Keratinocyte (primary cell): ENCODE measurements at regions not wholly inside any gene's neighbourhood (a gene's known extent, or its start where the extent isn't known, plus 50 kb on each side); places are given as distances from the start of the nearest gene placed in this dataset.

Experiments
- DNase-seq: peaks from one replicate; pipeline ENCODE4 v3.0.0-alpha.2; 2011; ENCODE audit warnings: low read depth, missing footprints, low spot score
- FAIRE-seq: peaks from 2 replicates; lab custom pipeline; 2011; peaks lifted over from hg19 to GRCh38; lab: Jason Lieb, UNC
- H2AFZ ChIP-seq: 2 replicates; pipeline ENCODE4 v1.6.0; 2012; ENCODE audit warnings: low read length, control low read depth, inconsistent platforms; ENCODE audit not compliant: control insufficient read depth
- H3K27ac ChIP-seq: 2 replicates; pipeline ENCODE4 v1.5.1; 2011; ENCODE audit warnings: low read length; ENCODE audit not compliant: control insufficient read depth, insufficient read depth
- H3K27me3 ChIP-seq: 3 replicates; pipeline ENCODE4 v1.6.0; 2011; ENCODE audit warnings: low read length; ENCODE audit not compliant: control insufficient read depth, insufficient read depth; ENCODE audit errors: extremely low read depth
- H3K36me3 ChIP-seq, 2 experiments: 2 replicates in 1 of 2; 3 replicates in 1 of 2; pipeline ENCODE4 v1.5.1; 2011; ENCODE audit warnings: low read length in 2 of 2, mild to moderate bottlenecking in 1 of 2; ENCODE audit not compliant: control insufficient read depth in 2 of 2, insufficient read depth in 2 of 2; ENCODE audit errors: extremely low read depth in 1 of 2
- H3K4me1 ChIP-seq: 3 replicates; pipeline ENCODE4 v1.5.1; 2011; ENCODE audit warnings: low read length; ENCODE audit not compliant: control insufficient read depth, insufficient read depth; ENCODE audit errors: extremely low read depth
- H3K4me2 ChIP-seq: 3 replicates; pipeline ENCODE4 v1.6.0; 2011; ENCODE audit warnings: low read depth, low read length; ENCODE audit not compliant: control insufficient read depth, insufficient read depth; ENCODE audit errors: extremely low read depth
- H3K4me3 ChIP-seq, 3 experiments: fragments of 200-600 bp in 1 of 3; sonication (generic) in 1 of 3; 2 replicates in 2 of 3; 3 replicates in 1 of 3; pipeline ENCODE4 v1.5.1; 2011 to 2016; ENCODE audit warnings: low read length in 3 of 3, mild to moderate bottlenecking in 3 of 3, control low read depth in 2 of 3, inconsistent platforms in 1 of 3, low read depth in 1 of 3, mixed read lengths in 1 of 3, mixed run types in 1 of 3, moderate library complexity in 1 of 3; ENCODE audit not compliant: control insufficient read depth in 2 of 3, insufficient read depth in 2 of 3; ENCODE audit errors: extremely low read depth in 1 of 3
- H3K79me2 ChIP-seq: 2 replicates; pipeline ENCODE4 v1.6.0; 2012; ENCODE audit warnings: low read length; ENCODE audit not compliant: control insufficient read depth, insufficient read depth
- H3K9ac ChIP-seq: 3 replicates; pipeline ENCODE4 v1.6.0; 2011; ENCODE audit warnings: low read length; ENCODE audit not compliant: control insufficient read depth, insufficient read depth; ENCODE audit errors: extremely low read depth
- H3K9me1 ChIP-seq: 3 replicates; pipeline ENCODE4 v1.6.0; 2011; ENCODE audit warnings: low read length; ENCODE audit not compliant: control insufficient read depth, insufficient read depth; ENCODE audit errors: extremely low read depth
- H3K9me3 ChIP-seq: 2 replicates; pipeline ENCODE4 v1.5.1; 2012; ENCODE audit warnings: low read depth, low read length; ENCODE audit not compliant: control insufficient read depth
- H4K20me1 ChIP-seq: 3 replicates; pipeline ENCODE4 v1.6.0; 2011; ENCODE audit warnings: low read length; ENCODE audit not compliant: control insufficient read depth, insufficient read depth; ENCODE audit errors: extremely low read depth
- CTCF ChIP-seq, 3 experiments: IDR thresholded peaks in 1 of 3; conservative IDR thresholded peaks in 1 of 3; optimal IDR thresholded peaks in 1 of 3; 2 replicates in 2 of 3; 3 replicates in 1 of 3; pipeline versions ENCODE3 to v1.5.1; 2011; ENCODE audit warnings: low read length in 3 of 3, mild to moderate bottlenecking in 3 of 3, moderate library complexity in 2 of 3, control low read depth in 1 of 3, inconsistent platforms in 1 of 3; ENCODE audit not compliant: insufficient read depth in 2 of 3; ENCODE audit errors: extremely low read depth in 1 of 3
- EZH2 ChIP-seq: IDR thresholded peaks from one replicate; pipeline ENCODE4 v1.6.1; 2012; ENCODE audit warnings: inconsistent platforms, mild to moderate bottlenecking, low read length, moderate library complexity
- dilution Hi-C: fragments of 300-500 bp; cut with MboI; formaldehyde crosslinking; loops from one replicate; pipeline ENCODE4 v1.7.0; 2020; ENCODE audit warnings: low sequenced_read_pairs; ENCODE audit not compliant: extremely low pct_ligation_motif_present

DNA sequence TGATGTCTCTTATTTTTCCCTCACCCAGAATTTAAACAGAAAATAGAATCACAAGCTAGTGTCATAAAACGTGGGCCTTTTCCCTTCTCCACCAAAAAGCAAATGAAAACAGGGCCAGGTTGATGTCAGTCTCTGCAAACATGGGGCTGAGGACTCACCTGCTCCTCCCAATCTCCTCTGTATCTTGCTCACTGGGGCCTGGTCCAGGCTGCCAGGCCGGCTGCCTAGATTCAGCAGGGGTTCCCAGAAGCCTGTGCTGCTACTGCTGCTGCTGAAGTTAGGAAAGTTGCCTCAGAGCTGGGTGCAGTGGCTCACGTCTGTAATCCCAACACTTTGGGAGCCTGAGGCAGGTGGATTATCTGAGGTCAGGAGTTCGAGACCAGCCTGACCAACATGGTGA is 84.3 kb downstream of the PCDH1 start:
- no peak for TF ChIP-seq EZH2
- Histone ChIP-seq H3K27ac (no peak overlapping the region), H3K9me3 (no peaks in the 10 kb centered on the region), H3K9me1 (no peaks in the 10 kb centered on the region), H2AFZ (no peak overlapping the region), H3K36me3 (no peaks in the 10 kb centered on the region), H3K4me2 (no peak overlapping the region), H3K4me1 (peaks cover 13% of the 10 kb centered on the region), H3K27me3 (no peaks in the 10 kb centered on the region), H3K79me2 (no peaks in the 10 kb centered on the region), H3K9ac (no peak overlapping the region), H3K4me3 (no peak overlapping the region), H4K20me1 (no peaks in the 10 kb centered on the region)
- DNase-seq (no peak), FAIRE-seq (no peak)
- dilution Hi-C loops: no loop called here

- no peak overlapping the region for H2AFZ ChIP-seq
- H3K36me3 ChIP-seq: no peaks in the 10 kb centered on the region
- no peak overlapping the region for H3K27ac ChIP-seq
- H4K20me1 ChIP-seq: no peaks in the 10 kb centered on the region
- no peak overlapping the region for H3K9ac ChIP-seq
- H3K9me3 ChIP-seq: no peaks in the 10 kb centered on the region
- no peak overlapping the region for H3K4me2 ChIP-seq
- FAIRE-seq (peak; percentile 79), DNase-seq (no peak)
- dilution Hi-C loops: no loop called here
- H3K79me2 ChIP-seq: no peaks in the 10 kb centered on the region
- peaks cover 13% of the 10 kb centered on the region for H3K4me1 ChIP-seq
- no peaks in the 10 kb centered on the region for H3K9me1 ChIP-seq
- no peaks in the 10 kb centered on the region for H3K27me3 ChIP-seq
- no peak overlapping the region for H3K4me3 ChIP-seq
- TF ChIP-seq CTCF (optimal IDR thresholded peaks at IDR 0.05 in 1 of 3, IDR thresholded peaks at IDR 0.05 in 1 of 3, conservative IDR thresholded peaks at IDR 0.05 in 1 of 3; ENCODE audit: extremely low read depth in 1 of 3, insufficient read depth in 2 of 3, low read length in 3 of 3): no peak
- TF ChIP-seq EZH2: no peak
Observed at GRCh38 chr5:141793403-141793802, 84.8 kb downstream of the PCDH1 start.

- no peaks in the 10 kb centered on the region for H3K36me3 ChIP-seq
- no peak overlapping the region for H2AFZ ChIP-seq
- no peaks in the 10 kb centered on the region for H3K9me3 ChIP-seq
- H4K20me1 ChIP-seq: no peaks in the 10 kb centered on the region
- H3K79me2 ChIP-seq: no peaks in the 10 kb centered on the region
- peaks cover 13% of the 10 kb centered on the region for H3K4me1 ChIP-seq
- no peak overlapping the region for H3K4me3 ChIP-seq
- DNase-seq (no peak), FAIRE-seq (no peak)
- H3K4me2 ChIP-seq: no peak overlapping the region
- no peaks in the 10 kb centered on the region for H3K9me1 ChIP-seq
- no peaks in the 10 kb centered on the region for H3K27me3 ChIP-seq
- H3K9ac ChIP-seq: no peak overlapping the region
- no peak overlapping the region for H3K27ac ChIP-seq
- TF ChIP-seq EZH2 (no peak), CTCF (optimal IDR thresholded peaks at IDR 0.05 in 1 of 3, IDR thresholded peaks at IDR 0.05 in 1 of 3, conservative IDR thresholded peaks at IDR 0.05 in 1 of 3; ENCODE audit: extremely low read depth in 1 of 3, insufficient read depth in 2 of 3, low read length in 3 of 3) (no peak)
- dilution Hi-C loops: no loop called here
Observed at GRCh38 chr5:141790630-141791029, 87.6 kb downstream of the PCDH1 start.
